HG02852 (cell line): ENCODE measurements at regions not wholly inside any gene's neighbourhood (a gene's known extent, or its start where the extent isn't known, plus 50 kb on each side); places are given as distances from the start of the nearest gene placed in this dataset.

ENCODE experiments used
- ATAC-seq: cut with Tn5 transposase; IDR thresholded peaks from one replicate; pipeline ENCODE4 v1.9.1; 2021; ENCODE audit warnings: mild to moderate bottlenecking, moderate library complexity; ENCODE audit not compliant: unreplicated experiment

GRCh38 chr13:40460116-40460515 is 206.3 kb downstream of the FOXO1 start:
- ATAC-seq, result no peak

- no peak for ATAC-seq
These were observed 202.0 kb downstream of the FOXO1 start for GRCh38 chr13:40464337-40465014.

GRCh38 chr13:40465015-40465390 is 201.4 kb downstream of the FOXO1 start:
- ATAC-seq, result no peak

GRCh38 chr13:40466272-40466671 is 200.2 kb downstream of the FOXO1 start:
- no peak for ATAC-seq

- ATAC-seq, result no peak
These were observed 198.1 kb downstream of the FOXO1 start for GRCh38 chr13:40468227-40468838.

- no peak for ATAC-seq
These were observed 196.7 kb downstream of the FOXO1 start for GRCh38 chr13:40469581-40470310.

- ATAC-seq, result no peak
These were observed 195.8 kb downstream of the FOXO1 start for GRCh38 chr13:40470660-40471059.

- no peak for ATAC-seq
These were observed 195.4 kb downstream of the FOXO1 start for GRCh38 chr13:40471076-40471475.

GRCh38 chr13:40471911-40472310 is 194.5 kb downstream of the FOXO1 start:
- ATAC-seq, result no peak

GRCh38 chr13:40472427-40473220 is 193.8 kb downstream of the FOXO1 start:
- no peak for ATAC-seq

GRCh38 chr13:40475617-40476016 is 190.8 kb downstream of the FOXO1 start:
- no peak for ATAC-seq

- no peak for ATAC-seq
These were observed 190.1 kb downstream of the FOXO1 start for GRCh38 chr13:40476175-40476958.

GRCh38 chr13:40477623-40478608 is 188.5 kb downstream of the FOXO1 start:
- ATAC-seq, result no peak

GRCh38 chr13:40478775-40479174 is 187.7 kb downstream of the FOXO1 start:
- ATAC-seq, result no peak

- ATAC-seq, result no peak
These were observed 187.1 kb downstream of the FOXO1 start for GRCh38 chr13:40479196-40479845.

- no peak for ATAC-seq
These were observed 186.2 kb downstream of the FOXO1 start for GRCh38 chr13:40480012-40480914.

- no peak for ATAC-seq
These were observed 185.4 kb downstream of the FOXO1 start for GRCh38 chr13:40480915-40481516.
